Smooth muscle cell (in vitro differentiated cells): ENCODE measurements at regions not wholly inside any gene's neighbourhood (a gene's known extent, or its start where the extent isn't known, plus 50 kb on each side); places are given as distances from the start of the nearest gene placed in this dataset.

ENCODE experiments used
- DNase-seq: peaks from one replicate; lab custom pipeline; 2025; ENCODE audit not compliant: unreplicated experiment; lab: John Stamatoyannopoulos, UW
- H2AFZ ChIP-seq: fragments of 200-600 bp; sonication (generic); 2 replicates; pipeline ENCODE4 v1.6.0; 2016; ENCODE audit warnings: antibody characterized with exemption, low read depth, mild to moderate bottlenecking
- H3F3A ChIP-seq: fragments of 200-600 bp; sonication (generic); 2 replicates; pipeline ENCODE4 v1.6.0; 2017; ENCODE audit warnings: antibody characterized with exemption, low read depth
- H3K27ac ChIP-seq: fragments of 200-600 bp; sonication (generic); 2 replicates; pipeline ENCODE4 v1.5.1; 2016; ENCODE audit warnings: low read depth, mild to moderate bottlenecking
- H3K27me3 ChIP-seq: fragments of 200-600 bp; sonication (generic); 2 replicates; pipeline ENCODE4 v1.6.1; 2016; ENCODE audit warnings: low read depth, mild to moderate bottlenecking
- H3K36me3 ChIP-seq: fragments of 200-600 bp; sonication (generic); 2 replicates; pipeline ENCODE4 v1.5.1; 2016; ENCODE audit warnings: low read depth
- H3K4me1 ChIP-seq: fragments of 200-600 bp; sonication (generic); 2 replicates; pipeline ENCODE4 v1.5.1; 2016; ENCODE audit warnings: low read depth
- H3K4me2 ChIP-seq: fragments of 200-600 bp; sonication (generic); 2 replicates; pipeline ENCODE4 v1.6.0; 2016; ENCODE audit warnings: mild to moderate bottlenecking
- H3K4me3 ChIP-seq: fragments of 200-600 bp; sonication (generic); 2 replicates; pipeline ENCODE4 v1.5.1; 2016; ENCODE audit warnings: mild to moderate bottlenecking
- H3K79me2 ChIP-seq: fragments of 200-600 bp; sonication (generic); 2 replicates; pipeline ENCODE4 v1.6.0; 2016; ENCODE audit warnings: low read depth, mild to moderate bottlenecking
- H3K9ac ChIP-seq: fragments of 200-600 bp; sonication (generic); 2 replicates; pipeline ENCODE4 v1.6.0; 2016; ENCODE audit warnings: low read depth
- H3K9me3 ChIP-seq: fragments of 200-600 bp; sonication (generic); replicated peaks from 2 replicates; pipeline ENCODE4 v1.5.1; 2016; ENCODE audit warnings: low read depth
- H4K20me1 ChIP-seq: fragments of 200-600 bp; sonication (generic); 2 replicates; pipeline ENCODE4 v1.6.0; 2016; ENCODE audit warnings: low read depth
- CTCF ChIP-seq: fragments of 200-600 bp; sonication (generic); IDR thresholded peaks from 2 replicates; pipeline ENCODE4 v1.5.1; 2017; ENCODE audit warnings: borderline replicate concordance, mild to moderate bottlenecking, antibody characterized with exemption; ENCODE audit not compliant: insufficient read depth, poor library complexity, severe bottlenecking
- WGBS: methylation state at CpG from one replicate; pipeline ENCODE4 v1.1.7; 2016; ENCODE audit warnings: low lambda C conversion rate; 5-methylcytosine and 5-hydroxymethylcytosine counted together

- Histone ChIP-seq H3K27ac (no peak overlapping the region), H4K20me1 (no peaks in the 10 kb centered on the region), H2AFZ (no peak overlapping the region), H3F3A (no peaks in the 10 kb centered on the region), H3K4me3 (no peak overlapping the region), H3K4me1 (no peaks in the 10 kb centered on the region), H3K79me2 (no peaks in the 10 kb centered on the region), H3K36me3 (no peaks in the 10 kb centered on the region), H3K9me3 (peaks cover under 1% of the 10 kb centered on the region), H3K27me3 (no peaks in the 10 kb centered on the region), H3K4me2 (no peak overlapping the region), H3K9ac (no peak overlapping the region)
- TF ChIP-seq CTCF = no peak
- DNase-seq = no peak
Observed at GRCh38 chr5:162392336-162392735, 324.8 kb downstream of the GABRG2 start.

- WGBS = 86% methylated on average over 4 of the region's 4 CpGs
- no peak overlapping the region for H3K27ac ChIP-seq
- H3K27me3 ChIP-seq = no peaks in the 10 kb centered on the region
- no peak overlapping the region for H3K4me2 ChIP-seq
- no peaks in the 10 kb centered on the region for H3K4me1 ChIP-seq
- DNase-seq = no peak
- H2AFZ ChIP-seq = no peak overlapping the region
- no peaks in the 10 kb centered on the region for H4K20me1 ChIP-seq
- H3K79me2 ChIP-seq = no peaks in the 10 kb centered on the region
- no peak overlapping the region for H3K9ac ChIP-seq
- H3K36me3 ChIP-seq = no peaks in the 10 kb centered on the region
- no peak for TF ChIP-seq CTCF
- peaks cover 3% of the 10 kb centered on the region for H3K9me3 ChIP-seq
- H3F3A ChIP-seq = no peaks in the 10 kb centered on the region
- no peak overlapping the region for H3K4me3 ChIP-seq
Observed at GRCh38 chr5:162393534-162393933, 326.0 kb downstream of the GABRG2 start.

GRCh38 chr5:162407614-162408013 is 340.0 kb downstream of the GABRG2 start:
- H3K27ac ChIP-seq = no peak overlapping the region
- H2AFZ ChIP-seq = no peak overlapping the region
- TF ChIP-seq CTCF = no peak
- H3K9me3 ChIP-seq = no peaks in the 10 kb centered on the region
- H3K9ac ChIP-seq = no peak overlapping the region
- H3K4me3 ChIP-seq = no peak overlapping the region
- H4K20me1 ChIP-seq = no peaks in the 10 kb centered on the region
- no peak overlapping the region for H3K4me2 ChIP-seq
- 91% methylated on average over 2 of the region's 2 CpGs for WGBS
- H3K79me2 ChIP-seq = no peaks in the 10 kb centered on the region
- no peaks in the 10 kb centered on the region for H3K36me3 ChIP-seq
- no peaks in the 10 kb centered on the region for H3K4me1 ChIP-seq
- H3F3A ChIP-seq = peaks cover 2% of the 10 kb centered on the region
- no peak for DNase-seq
- no peaks in the 10 kb centered on the region for H3K27me3 ChIP-seq

GRCh38 chr5:162410365-162410764 is 342.8 kb downstream of the GABRG2 start:
- H3K4me3 ChIP-seq = no peak overlapping the region
- no peak overlapping the region for H3K27ac ChIP-seq
- no peaks in the 10 kb centered on the region for H4K20me1 ChIP-seq
- H3K79me2 ChIP-seq = no peaks in the 10 kb centered on the region
- H3K4me2 ChIP-seq = peak overlapping the region; percentile 69
- no peak overlapping the region for H3K9ac ChIP-seq
- H3K27me3 ChIP-seq = no peaks in the 10 kb centered on the region
- no peaks in the 10 kb centered on the region for H3K36me3 ChIP-seq
- DNase-seq = no peak
- peak overlapping the region; percentile 79 for H2AFZ ChIP-seq
- no peaks in the 10 kb centered on the region for H3K4me1 ChIP-seq
- H3K9me3 ChIP-seq = no peaks in the 10 kb centered on the region
- no peak for TF ChIP-seq CTCF
- WGBS = 39% methylated on average over 8 of the region's 8 CpGs
- H3F3A ChIP-seq = peaks cover 2% of the 10 kb centered on the region
